AG20443 (cell line): ENCODE measurements at regions not wholly inside any gene's neighbourhood (a gene's known extent, or its start where the extent isn't known, plus 50 kb on each side); places are given as distances from the start of the nearest gene placed in this dataset.
"Not testable (repeated sequence)": the region's sequence is repeated elsewhere in the genome, so short reads cannot be mapped to it uniquely, and the experiment has no call there.

Experiments used
- DNase-seq: peaks from one replicate; pipeline ENCODE4 v3.0.0; 2012; ENCODE audit warnings: low spot score, mixed read lengths

GRCh38 chr14:43297794-43298193, 1209.3 kb downstream of the FSCB start:
- DNase-seq = no peak

GRCh38 chr14:43296061-43296460, 1211.0 kb downstream of the FSCB start:
- not testable (repeated sequence) for DNase-seq

- DNase-seq = no peak
These were observed 1221.5 kb downstream of the FSCB start for GRCh38 chr14:43285575-43285974.

GRCh38 chr14:43260056-43260455, 1247.0 kb downstream of the FSCB start:
- DNase-seq = no peak

- no peak for DNase-seq
These were observed 1248.7 kb downstream of the FSCB start for GRCh38 chr14:43258396-43258795.

- DNase-seq = not testable (repeated sequence)
These were observed 1250.1 kb downstream of the FSCB start for GRCh38 chr14:43256996-43257395.

- no peak for DNase-seq
These were observed 1254.2 kb downstream of the FSCB start for GRCh38 chr14:43252866-43253265.

GRCh38 chr14:43249591-43249990, 1257.5 kb downstream of the FSCB start:
- no peak for DNase-seq

- no peak for DNase-seq
These were observed 1258.0 kb downstream of the FSCB start for GRCh38 chr14:43249116-43249515.

GRCh38 chr14:43247877-43248276, 1259.2 kb downstream of the FSCB start:
- DNase-seq = no peak

- DNase-seq = no peak
These were observed 1262.9 kb downstream of the FSCB start for GRCh38 chr14:43244142-43244625.

GRCh38 chr14:43243168-43243567, 1263.9 kb downstream of the FSCB start:
- no peak for DNase-seq

- no peak for DNase-seq
These were observed 1274.8 kb downstream of the FSCB start for GRCh38 chr14:43232261-43232660.

- no peak for DNase-seq
These were observed 1291.6 kb downstream of the FSCB start for GRCh38 chr14:43215524-43215923.

GRCh38 chr14:43207189-43207588, 1299.9 kb downstream of the FSCB start:
- DNase-seq = no peak

- no peak for DNase-seq
These were observed 1302.3 kb downstream of the FSCB start for GRCh38 chr14:43204816-43205215.

GRCh38 chr14:43200519-43200918, 1306.6 kb downstream of the FSCB start:
- no peak for DNase-seq

GRCh38 chr14:43198465-43198864, 1308.6 kb downstream of the FSCB start:
- no peak for DNase-seq

GRCh38 chr14:43184540-43184939, 1322.5 kb downstream of the FSCB start:
- no peak for DNase-seq

- DNase-seq = no peak
These were observed 1323.2 kb downstream of the FSCB start for GRCh38 chr14:43183916-43184315.

GRCh38 chr14:43175896-43176295, 1331.2 kb downstream of the FSCB start:
- DNase-seq = no peak

GRCh38 chr14:43172899-43173548, 1334.1 kb downstream of the FSCB start:
- DNase-seq = no peak

GRCh38 chr14:43169722-43170121, 1337.4 kb downstream of the FSCB start:
- DNase-seq = no peak

GRCh38 chr14:43168371-43168925, 1338.6 kb downstream of the FSCB start:
- no peak for DNase-seq
